Keratinocyte (primary cell): ENCODE measurements at regions not wholly inside any gene's neighbourhood (a gene's known extent, or its start where the extent isn't known, plus 50 kb on each side); places are given as distances from the start of the nearest gene placed in this dataset.

Experiments used
- DNase-seq: peaks from one replicate; pipeline ENCODE4 v3.0.0-alpha.2; 2011; ENCODE audit warnings: low read depth, missing footprints, low spot score
- FAIRE-seq: peaks from 2 replicates; lab custom pipeline; 2011; peaks lifted over from hg19 to GRCh38; lab: Jason Lieb, UNC
- H2AFZ ChIP-seq: 2 replicates; pipeline ENCODE4 v1.6.0; 2012; ENCODE audit warnings: low read length, control low read depth, inconsistent platforms; ENCODE audit not compliant: control insufficient read depth
- H3K27ac ChIP-seq: 2 replicates; pipeline ENCODE4 v1.5.1; 2011; ENCODE audit warnings: low read length; ENCODE audit not compliant: control insufficient read depth, insufficient read depth
- H3K27me3 ChIP-seq: 3 replicates; pipeline ENCODE4 v1.6.0; 2011; ENCODE audit warnings: low read length; ENCODE audit not compliant: control insufficient read depth, insufficient read depth; ENCODE audit errors: extremely low read depth
- H3K36me3 ChIP-seq, 2 experiments: 2 replicates in 1 of 2; 3 replicates in 1 of 2; pipeline ENCODE4 v1.5.1; 2011; ENCODE audit warnings: low read length in 2 of 2, mild to moderate bottlenecking in 1 of 2; ENCODE audit not compliant: control insufficient read depth in 2 of 2, insufficient read depth in 2 of 2; ENCODE audit errors: extremely low read depth in 1 of 2
- H3K4me1 ChIP-seq: 3 replicates; pipeline ENCODE4 v1.5.1; 2011; ENCODE audit warnings: low read length; ENCODE audit not compliant: control insufficient read depth, insufficient read depth; ENCODE audit errors: extremely low read depth
- H3K4me2 ChIP-seq: 3 replicates; pipeline ENCODE4 v1.6.0; 2011; ENCODE audit warnings: low read depth, low read length; ENCODE audit not compliant: control insufficient read depth, insufficient read depth; ENCODE audit errors: extremely low read depth
- H3K4me3 ChIP-seq, 3 experiments: fragments of 200-600 bp in 1 of 3; sonication (generic) in 1 of 3; 2 replicates in 2 of 3; 3 replicates in 1 of 3; pipeline ENCODE4 v1.5.1; 2011 to 2016; ENCODE audit warnings: low read length in 3 of 3, mild to moderate bottlenecking in 3 of 3, control low read depth in 2 of 3, inconsistent platforms in 1 of 3, low read depth in 1 of 3, mixed read lengths in 1 of 3, mixed run types in 1 of 3, moderate library complexity in 1 of 3; ENCODE audit not compliant: control insufficient read depth in 2 of 3, insufficient read depth in 2 of 3; ENCODE audit errors: extremely low read depth in 1 of 3
- H3K79me2 ChIP-seq: 2 replicates; pipeline ENCODE4 v1.6.0; 2012; ENCODE audit warnings: low read length; ENCODE audit not compliant: control insufficient read depth, insufficient read depth
- H3K9ac ChIP-seq: 3 replicates; pipeline ENCODE4 v1.6.0; 2011; ENCODE audit warnings: low read length; ENCODE audit not compliant: control insufficient read depth, insufficient read depth; ENCODE audit errors: extremely low read depth
- H3K9me1 ChIP-seq: 3 replicates; pipeline ENCODE4 v1.6.0; 2011; ENCODE audit warnings: low read length; ENCODE audit not compliant: control insufficient read depth, insufficient read depth; ENCODE audit errors: extremely low read depth
- H3K9me3 ChIP-seq: 2 replicates; pipeline ENCODE4 v1.5.1; 2012; ENCODE audit warnings: low read depth, low read length; ENCODE audit not compliant: control insufficient read depth
- H4K20me1 ChIP-seq: 3 replicates; pipeline ENCODE4 v1.6.0; 2011; ENCODE audit warnings: low read length; ENCODE audit not compliant: control insufficient read depth, insufficient read depth; ENCODE audit errors: extremely low read depth
- CTCF ChIP-seq, 3 experiments: IDR thresholded peaks in 1 of 3; conservative IDR thresholded peaks in 1 of 3; optimal IDR thresholded peaks in 1 of 3; 2 replicates in 2 of 3; 3 replicates in 1 of 3; pipeline versions ENCODE3 to v1.5.1; 2011; ENCODE audit warnings: low read length in 3 of 3, mild to moderate bottlenecking in 3 of 3, moderate library complexity in 2 of 3, control low read depth in 1 of 3, inconsistent platforms in 1 of 3; ENCODE audit not compliant: insufficient read depth in 2 of 3; ENCODE audit errors: extremely low read depth in 1 of 3
- EZH2 ChIP-seq: IDR thresholded peaks from one replicate; pipeline ENCODE4 v1.6.1; 2012; ENCODE audit warnings: inconsistent platforms, mild to moderate bottlenecking, low read length, moderate library complexity
- dilution Hi-C: fragments of 300-500 bp; cut with MboI; formaldehyde crosslinking; loops from one replicate; pipeline ENCODE4 v1.7.0; 2020; ENCODE audit warnings: low sequenced_read_pairs; ENCODE audit not compliant: extremely low pct_ligation_motif_present

DNA sequence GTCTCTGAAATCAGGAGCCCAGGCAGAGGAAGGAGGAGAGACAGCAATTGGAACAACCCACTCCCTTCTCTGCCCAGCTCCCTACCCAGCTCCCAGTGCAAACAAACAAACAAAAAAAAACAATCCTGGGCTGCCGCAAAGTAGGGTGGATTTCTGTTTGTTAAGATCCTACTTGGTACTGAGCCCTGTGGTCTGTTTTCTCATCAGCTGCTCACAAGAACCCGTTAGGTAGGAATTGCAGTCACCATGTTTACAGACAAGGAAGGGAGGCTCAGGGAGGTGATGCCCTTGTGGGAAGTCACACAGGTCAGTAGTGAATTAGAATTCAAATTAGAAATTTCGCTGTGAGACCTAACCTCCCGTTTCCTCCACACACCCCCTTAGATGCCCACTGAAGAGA lies 128.8 kb upstream of the RAD23B start:
- FAIRE-seq = no peak
- dilution Hi-C loops = no loop called here

DNA sequence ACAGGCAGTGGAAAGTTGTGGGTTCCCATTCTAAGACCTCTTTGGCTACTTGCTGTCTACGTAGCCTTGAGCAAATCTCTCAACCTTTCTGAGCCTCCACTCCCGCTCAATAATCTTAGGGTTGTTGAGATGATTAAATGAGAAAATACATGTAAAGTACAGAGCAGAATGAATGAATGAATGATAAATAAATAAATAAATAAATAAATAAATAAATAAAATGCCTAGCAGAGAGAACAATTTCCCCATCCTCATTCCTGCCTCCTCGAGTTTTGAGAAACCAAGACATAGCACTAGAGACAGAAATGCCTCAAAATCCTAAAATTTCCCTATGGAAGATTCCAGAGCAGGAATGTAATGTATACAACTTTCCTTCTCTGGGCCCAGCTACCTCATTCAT lies 128.3 kb upstream of the RAD23B start:
- TF ChIP-seq CTCF (optimal IDR thresholded peaks at IDR 0.05 in 1 of 3, IDR thresholded peaks at IDR 0.05 in 1 of 3, conservative IDR thresholded peaks at IDR 0.05 in 1 of 3; ENCODE audit: extremely low read depth in 1 of 3, insufficient read depth in 2 of 3, low read length in 3 of 3) (no peak), EZH2 (no peak)
- Histone ChIP-seq H2AFZ (no peak overlapping the region), H3K36me3 (no peaks in the 10 kb centered on the region), H3K27ac (no peak overlapping the region), H3K4me3 (no peak overlapping the region), H3K9me3 (no peaks in the 10 kb centered on the region), H3K4me2 (no peak overlapping the region), H3K9me1 (no peaks in the 10 kb centered on the region), H3K79me2 (no peaks in the 10 kb centered on the region), H4K20me1 (no peaks in the 10 kb centered on the region), H3K9ac (no peak overlapping the region), H3K27me3 (peaks cover 4% of the 10 kb centered on the region), H3K4me1 (no peaks in the 10 kb centered on the region)
- DNase-seq (no peak), FAIRE-seq (no peak)
- dilution Hi-C loops = no loop called here

More for the DNA sequence above, 128.8 kb upstream of the RAD23B start:
- no peaks in the 10 kb centered on the region for H4K20me1 ChIP-seq
- TF ChIP-seq CTCF (optimal IDR thresholded peaks at IDR 0.05 in 1 of 3, IDR thresholded peaks at IDR 0.05 in 1 of 3, conservative IDR thresholded peaks at IDR 0.05 in 1 of 3; ENCODE audit: extremely low read depth in 1 of 3, insufficient read depth in 2 of 3, low read length in 3 of 3) (no peak), EZH2 (no peak)
- no peaks in the 10 kb centered on the region for H3K36me3 ChIP-seq
- H3K9ac ChIP-seq = no peak overlapping the region
- H2AFZ ChIP-seq = no peak overlapping the region
- H3K4me2 ChIP-seq = no peak overlapping the region
- peaks cover 4% of the 10 kb centered on the region for H3K27me3 ChIP-seq
- no peaks in the 10 kb centered on the region for H3K9me3 ChIP-seq
- H3K4me1 ChIP-seq = no peaks in the 10 kb centered on the region
- H3K4me3 ChIP-seq = no peak overlapping the region
- H3K27ac ChIP-seq = no peak overlapping the region
- no peaks in the 10 kb centered on the region for H3K9me1 ChIP-seq
- H3K79me2 ChIP-seq = no peaks in the 10 kb centered on the region
- DNase-seq = no peak
